GM12873 (cell line): ENCODE measurements at regions not wholly inside any gene's neighbourhood (a gene's known extent, or its start where the extent isn't known, plus 50 kb on each side); places are given as distances from the start of the nearest gene placed in this dataset.

Experiments used
- CTCF ChIP-seq: IDR thresholded peaks from 2 replicates; pipeline ENCODE4 v1.5.1; 2012; ENCODE audit warnings: low read depth, mild to moderate bottlenecking, moderate library complexity, low read length, control low read depth; ENCODE audit not compliant: insufficient read depth; ENCODE audit errors: missing control alignments

GRCh38 chr3:101913168-101913567, 63.9 kb downstream of the NFKBIZ start:
- TF ChIP-seq CTCF, result no peak

- no peak for TF ChIP-seq CTCF
Measured at GRCh38 chr3:101925564-101925963, 76.2 kb downstream of the NFKBIZ start.

- TF ChIP-seq CTCF, result no peak
Measured at GRCh38 chr3:101926594-101927105, 77.3 kb downstream of the NFKBIZ start.

GRCh38 chr3:101928890-101929289, 79.6 kb downstream of the NFKBIZ start:
- TF ChIP-seq CTCF, result no peak

- no peak for TF ChIP-seq CTCF
Measured at GRCh38 chr3:101931081-101931480, 81.8 kb downstream of the NFKBIZ start.

- no peak for TF ChIP-seq CTCF
Measured at GRCh38 chr3:101932326-101933068, 83.2 kb downstream of the NFKBIZ start.

GRCh38 chr3:101936419-101937356, 87.4 kb downstream of the NFKBIZ start:
- no peak for TF ChIP-seq CTCF
